DMS53 treated with DMSO at 0.1 percent for 48 hours (cell line): ENCODE measurements at regions not wholly inside any gene's neighbourhood (a gene's known extent, or its start where the extent isn't known, plus 50 kb on each side); places are given as distances from the start of the nearest gene placed in this dataset.

Experiments
- DNase-seq: peaks from one replicate; lab custom pipeline; 2025; ENCODE audit not compliant: unreplicated experiment; lab: John Stamatoyannopoulos, UW

GRCh38 chr21:19908390-19908789 is 1089.8 kb upstream of the NCAM2 start:
- DNase-seq = no peak

DNA sequence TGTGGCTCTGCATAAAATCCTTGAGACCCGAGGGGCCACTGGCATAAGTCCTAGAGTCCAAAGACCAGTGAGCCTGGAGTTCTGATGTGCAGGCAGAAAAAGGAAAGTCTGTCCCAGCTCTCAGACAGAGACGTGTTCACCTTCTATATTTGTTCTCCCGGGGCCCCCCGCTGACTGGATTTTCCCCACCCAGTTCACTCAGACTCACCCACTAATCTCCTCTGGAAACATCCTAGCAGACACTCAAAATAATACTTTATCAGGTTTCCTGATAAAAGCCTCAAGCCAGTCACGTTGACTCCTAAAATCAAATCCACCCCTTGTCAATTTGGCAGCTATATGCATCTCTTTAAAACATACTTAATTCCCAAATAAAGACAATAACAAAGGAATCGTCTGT is 1084.2 kb upstream of the NCAM2 start:
- no peak for DNase-seq

- DNase-seq = no peak
Measured at GRCh38 chr21:19921211-19921610, 1077.0 kb upstream of the NCAM2 start.

GRCh38 chr21:19922122-19922521 is 1076.1 kb upstream of the NCAM2 start:
- DNase-seq = no peak

- DNase-seq = no peak
Measured at GRCh38 chr21:19935467-19935866, 1062.7 kb upstream of the NCAM2 start.

GRCh38 chr21:19937619-19938018 is 1060.6 kb upstream of the NCAM2 start:
- DNase-seq = no peak

- no peak for DNase-seq
Measured at GRCh38 chr21:19941626-19942025, 1056.6 kb upstream of the NCAM2 start.

DNA sequence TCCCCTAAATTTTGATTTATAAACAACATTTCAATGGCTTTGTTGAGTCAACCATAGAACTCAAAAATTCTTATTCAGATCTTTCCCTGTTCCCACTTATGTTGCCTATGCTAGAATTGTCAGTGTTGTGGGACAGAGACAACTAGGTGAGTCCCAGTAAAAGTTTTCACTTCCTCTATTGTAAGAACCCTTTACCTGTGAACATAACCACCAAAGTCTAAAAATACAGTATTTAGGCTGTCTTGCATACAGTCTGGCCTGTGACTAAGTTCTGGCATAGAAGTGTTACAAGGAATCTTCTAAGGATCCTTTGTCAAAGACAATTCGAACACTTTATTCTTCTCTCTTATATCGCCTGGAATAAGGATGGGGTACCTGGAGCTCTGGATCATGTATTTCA is 1047.9 kb upstream of the NCAM2 start:
- DNase-seq = no peak

DNA sequence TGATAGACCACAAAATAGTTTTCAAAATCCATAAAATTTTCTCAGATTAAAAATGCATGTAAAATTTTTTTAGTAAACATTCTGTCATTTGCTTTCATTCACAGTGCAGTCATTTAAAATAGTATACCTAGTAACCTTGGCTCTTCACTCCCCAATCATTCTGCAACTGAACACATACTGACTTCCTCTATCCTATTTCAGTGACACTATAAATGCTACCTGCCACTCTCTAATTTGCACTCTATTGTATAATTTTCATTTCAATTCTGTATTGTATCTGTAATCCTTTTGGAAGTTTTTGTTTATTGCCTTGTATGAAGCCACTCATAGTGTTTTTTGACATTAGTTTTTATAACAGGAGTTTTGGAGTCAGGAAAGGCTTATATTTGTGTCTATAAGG is 1029.1 kb upstream of the NCAM2 start:
- no peak for DNase-seq

DNA sequence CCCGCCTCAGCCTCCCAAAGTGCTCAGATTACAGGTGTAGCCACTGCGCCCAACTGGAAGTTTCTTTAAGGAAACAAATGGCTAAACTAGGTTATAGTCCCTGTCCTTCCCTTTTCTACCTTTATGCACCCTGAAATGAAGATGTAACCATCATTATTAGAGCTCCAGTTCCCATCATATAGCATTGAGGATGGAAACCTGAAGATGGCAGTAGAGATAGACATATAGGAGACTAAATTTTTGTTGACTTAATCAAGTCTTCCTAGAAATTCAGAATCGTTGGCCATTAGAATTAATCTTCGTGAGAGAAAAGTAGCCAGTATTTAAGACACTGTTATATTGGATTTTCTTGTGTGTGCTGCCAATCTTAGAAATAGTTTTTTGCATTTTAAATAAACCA is 1016.3 kb upstream of the NCAM2 start:
- DNase-seq = no peak

DNA sequence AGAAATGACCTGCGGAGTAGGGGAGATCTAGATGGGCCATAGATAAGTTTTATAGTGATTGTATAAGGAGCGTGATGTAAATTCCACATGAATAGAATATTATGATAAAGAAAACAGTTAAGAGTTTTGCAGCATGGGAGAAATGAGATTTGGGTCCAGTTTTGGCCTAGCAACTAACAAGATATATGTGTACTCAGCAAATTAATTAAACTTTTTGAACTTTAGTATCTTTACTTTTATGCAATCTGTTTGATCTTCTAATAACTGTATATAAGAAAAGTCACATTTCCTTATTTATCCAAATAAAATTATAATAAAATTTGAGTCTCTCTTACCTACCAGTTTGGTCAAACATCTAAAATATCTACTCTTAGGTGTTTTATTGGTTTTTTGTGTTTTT is 1011.8 kb upstream of the NCAM2 start:
- no peak for DNase-seq

DNA sequence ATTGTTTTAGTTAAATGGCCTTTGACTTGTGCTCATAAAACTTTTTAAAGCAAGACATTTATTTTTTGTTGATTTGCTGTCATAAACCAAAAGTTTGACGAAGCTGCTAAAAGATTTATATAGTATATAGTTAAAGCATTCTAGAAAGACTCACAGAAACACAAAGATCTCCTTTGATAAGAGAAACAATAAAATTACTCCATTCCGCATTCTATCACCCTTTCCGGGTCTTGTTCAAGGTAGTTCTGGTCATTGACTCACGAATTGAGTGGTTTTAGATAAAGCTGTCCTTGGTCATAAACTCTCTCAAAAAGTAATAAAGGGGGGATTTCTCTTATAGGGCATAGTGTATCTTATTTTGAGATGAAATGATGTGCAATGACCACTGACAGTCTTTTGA is 1010.5 kb upstream of the NCAM2 start:
- DNase-seq = no peak

DNA sequence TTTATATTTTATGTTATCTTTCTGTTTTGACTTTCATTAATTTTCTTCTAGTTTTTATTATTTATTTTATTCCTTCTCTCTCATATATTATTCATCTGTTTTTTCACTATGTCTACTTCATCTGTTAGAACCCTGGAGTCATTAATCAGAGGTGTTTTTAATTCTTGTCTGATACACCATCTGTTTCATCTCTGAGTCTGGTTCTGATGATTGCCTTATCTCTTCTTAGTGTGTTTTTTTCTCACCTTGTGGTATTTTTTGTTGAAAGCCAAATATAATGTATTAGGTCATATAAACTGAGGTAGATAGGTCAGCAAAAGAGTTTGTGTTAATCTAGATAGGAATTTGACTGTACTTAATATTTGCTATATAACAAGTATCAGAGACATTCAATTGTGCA is 1005.7 kb upstream of the NCAM2 start:
- no peak for DNase-seq

- DNase-seq = no peak
Measured at GRCh38 chr21:19993268-19993667, 1004.9 kb upstream of the NCAM2 start.

DNA sequence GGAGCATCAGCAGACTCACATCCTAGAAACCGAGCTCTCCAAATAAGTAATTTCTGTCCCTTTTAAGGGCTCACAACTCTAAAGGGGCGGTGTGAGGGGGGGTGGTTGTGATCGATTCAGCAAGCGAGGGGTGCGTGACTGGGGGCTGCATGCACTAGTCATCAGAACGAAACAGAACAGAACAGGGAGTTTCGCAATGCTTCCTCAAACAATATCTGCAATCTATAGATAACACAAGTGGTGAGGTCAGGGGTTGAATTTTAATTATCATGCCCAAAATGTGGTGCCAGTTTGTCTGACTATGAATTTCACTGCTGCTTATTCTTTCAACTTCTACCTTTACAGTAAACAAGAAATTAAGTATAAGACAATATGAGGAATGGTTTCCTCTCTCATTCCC is 1003.0 kb upstream of the NCAM2 start:
- DNase-seq = no peak

- DNase-seq = no peak
Measured at GRCh38 chr21:19998453-19998852, 999.8 kb upstream of the NCAM2 start.

DNA sequence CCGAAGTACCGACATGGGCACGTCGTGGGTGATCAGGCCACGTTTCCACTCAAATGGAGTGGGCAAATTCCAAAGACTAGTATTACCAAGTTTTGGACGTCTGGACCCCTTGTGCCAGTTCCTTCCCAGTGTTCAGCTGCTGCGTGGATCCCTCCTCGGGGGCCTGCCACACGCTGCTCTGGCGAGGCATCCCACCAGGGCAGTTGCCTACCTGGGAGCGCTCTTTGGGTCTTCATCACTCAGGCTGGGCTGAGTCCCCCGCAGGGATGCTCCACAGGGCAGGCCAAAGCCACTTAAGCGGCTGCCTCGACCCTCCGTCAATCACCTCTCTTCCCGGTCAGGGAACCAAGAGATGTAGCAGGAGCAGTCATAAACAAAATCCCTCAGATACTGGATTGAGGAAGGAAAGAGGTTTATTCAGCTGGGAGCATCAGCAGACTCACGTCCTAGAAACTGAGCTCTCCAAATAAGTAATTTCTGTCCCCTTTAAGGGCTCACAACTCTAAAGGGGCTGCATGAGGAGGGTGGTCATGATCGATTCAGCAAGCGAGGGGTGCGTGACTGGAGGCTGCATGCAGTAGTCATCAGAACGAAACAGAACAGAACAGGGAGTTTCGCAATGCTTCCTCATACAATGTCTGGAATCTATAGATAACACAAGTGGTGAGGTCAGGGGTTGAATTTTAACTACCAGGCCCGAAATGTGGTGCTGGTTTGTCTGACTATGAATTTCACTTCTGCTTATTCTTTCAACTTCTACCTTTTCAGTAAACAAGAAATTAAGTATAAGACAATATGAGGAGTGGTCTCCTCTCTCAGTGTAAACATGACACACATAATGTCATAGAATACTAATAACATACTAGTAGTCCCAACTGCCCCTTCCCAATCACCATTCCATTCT is 998.6 kb upstream of the NCAM2 start:
- DNase-seq = no peak

- DNase-seq = peak; percentile 2
Measured at GRCh38 chr21:20004367-20004766, 993.8 kb upstream of the NCAM2 start.

- DNase-seq = no peak
Measured at GRCh38 chr21:20010691-20011200, 987.5 kb upstream of the NCAM2 start.

- no peak for DNase-seq
Measured at GRCh38 chr21:20013851-20014250, 984.4 kb upstream of the NCAM2 start.

- DNase-seq = no peak
Measured at GRCh38 chr21:20016435-20017005, 981.7 kb upstream of the NCAM2 start.

- no peak for DNase-seq
Measured at GRCh38 chr21:20020026-20020425, 978.2 kb upstream of the NCAM2 start.

DNA sequence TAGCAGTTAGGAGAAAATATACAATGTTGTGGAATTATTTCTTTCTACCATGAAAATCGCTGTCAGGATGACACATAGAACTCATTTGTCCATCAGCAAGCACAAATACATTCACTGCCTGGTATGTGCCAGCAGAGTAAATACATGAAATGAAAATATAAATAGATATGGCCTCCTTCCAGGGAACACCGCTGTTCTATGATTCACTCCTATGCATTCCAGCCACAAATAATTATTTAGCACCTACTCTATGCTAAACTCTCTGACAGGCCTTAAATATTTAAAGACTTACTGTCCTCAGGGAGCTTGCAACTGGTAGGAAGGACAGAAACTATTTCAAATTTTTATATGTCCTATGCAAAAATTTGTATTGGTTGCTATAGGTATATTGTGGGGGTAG is 975.0 kb upstream of the NCAM2 start:
- no peak for DNase-seq
